ENCODE measurements at regions not wholly inside any gene's neighbourhood (a gene's known extent, or its start where the extent isn't known, plus 50 kb on each side); places are given as distances from the start of the nearest gene placed in this dataset.
"Not testable (repeated sequence)": the region's sequence is repeated elsewhere in the genome, so short reads cannot be mapped to it uniquely, and the experiment has no call there.

DNA sequence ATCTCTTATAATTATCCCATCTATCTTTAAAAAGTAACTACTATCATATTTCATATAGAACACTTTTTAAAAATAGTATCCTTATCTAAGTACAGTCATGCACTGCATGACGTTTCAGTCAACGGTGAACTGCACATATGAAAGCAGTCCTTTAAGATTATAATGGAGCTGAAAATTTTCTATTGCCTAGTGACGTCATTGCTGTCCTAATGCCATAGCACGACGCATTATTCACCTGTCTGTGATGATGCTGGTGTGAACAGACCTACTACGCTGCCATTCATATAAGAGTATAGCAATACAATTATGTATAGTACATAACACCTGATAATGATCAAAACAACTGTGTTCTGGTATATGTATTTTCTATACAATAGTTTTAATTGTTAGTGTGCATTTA lies 225.0 kb downstream of the SOX2 start:
- Histone ChIP-seq H3K9me3 (no peaks in the 10 kb centered on the region), H3K27ac (no peak overlapping the region), H3K4me1 (no peaks in the 10 kb centered on the region), H3K27me3 (no peaks in the 10 kb centered on the region), H3K4me3 (no peak overlapping the region), H3K36me3 (ENCODE audit: low read depth, missing control alignments) (no peaks in the 10 kb centered on the region)
- no peak for DNase-seq
- WGBS, 2 donors = 83 to 84% methylated on average over 6 of the region's 6 CpGs
- no peak for TF ChIP-seq POLR2A (IDR thresholded peaks at IDR 0.05)
- TF ChIP-seq, protein P1, sequence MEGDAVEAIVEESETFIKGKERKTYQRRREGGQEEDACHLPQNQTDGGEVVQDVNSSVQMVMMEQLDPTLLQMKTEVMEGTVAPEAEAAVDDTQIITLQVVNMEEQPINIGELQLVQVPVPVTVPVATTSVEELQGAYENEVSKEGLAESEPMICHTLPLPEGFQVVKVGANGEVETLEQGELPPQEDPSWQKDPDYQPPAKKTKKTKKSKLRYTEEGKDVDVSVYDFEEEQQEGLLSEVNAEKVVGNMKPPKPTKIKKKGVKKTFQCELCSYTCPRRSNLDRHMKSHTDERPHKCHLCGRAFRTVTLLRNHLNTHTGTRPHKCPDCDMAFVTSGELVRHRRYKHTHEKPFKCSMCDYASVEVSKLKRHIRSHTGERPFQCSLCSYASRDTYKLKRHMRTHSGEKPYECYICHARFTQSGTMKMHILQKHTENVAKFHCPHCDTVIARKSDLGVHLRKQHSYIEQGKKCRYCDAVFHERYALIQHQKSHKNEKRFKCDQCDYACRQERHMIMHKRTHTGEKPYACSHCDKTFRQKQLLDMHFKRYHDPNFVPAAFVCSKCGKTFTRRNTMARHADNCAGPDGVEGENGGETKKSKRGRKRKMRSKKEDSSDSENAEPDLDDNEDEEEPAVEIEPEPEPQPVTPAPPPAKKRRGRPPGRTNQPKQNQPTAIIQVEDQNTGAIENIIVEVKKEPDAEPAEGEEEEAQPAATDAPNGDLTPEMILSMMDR (IDR thresholded peaks at IDR 0.05) = no peak
- intact Hi-C loops (cut with DNase I; ENCODE audit: low total_unique reads) = no loop called here

DNA sequence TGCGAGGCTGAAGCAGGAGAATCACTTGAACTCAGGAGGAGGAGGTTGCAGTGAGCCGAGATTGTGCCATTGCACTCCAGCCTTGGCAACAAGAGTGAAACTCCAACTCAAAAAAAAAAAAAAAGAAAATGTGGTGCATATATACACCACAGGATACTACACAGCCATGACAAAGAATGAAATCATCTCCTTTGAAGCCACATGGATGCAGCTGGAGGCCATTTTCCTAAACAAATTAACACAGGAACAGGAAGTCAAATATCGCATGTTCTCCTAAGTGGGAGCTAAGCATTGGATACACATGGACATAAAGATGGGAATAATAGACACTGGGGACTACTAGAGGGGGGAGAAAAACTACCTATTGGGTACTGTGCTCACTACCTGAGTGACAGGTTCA lies 226.9 kb downstream of the SOX2 start:
- H3K4me1 ChIP-seq; H3K4me3 ChIP-seq; H3K27me3 ChIP-seq; H3K27ac ChIP-seq; intact Hi-C loops (cut with DNase I; ENCODE audit: low total_unique reads); H3K9me3 ChIP-seq; H3K36me3 ChIP-seq (ENCODE audit: low read depth, missing control alignments); DNase-seq: not testable (repeated sequence)
- 86 to 89% methylated on average over 3 of the region's 3 CpGs for WGBS, 2 donors

DNA sequence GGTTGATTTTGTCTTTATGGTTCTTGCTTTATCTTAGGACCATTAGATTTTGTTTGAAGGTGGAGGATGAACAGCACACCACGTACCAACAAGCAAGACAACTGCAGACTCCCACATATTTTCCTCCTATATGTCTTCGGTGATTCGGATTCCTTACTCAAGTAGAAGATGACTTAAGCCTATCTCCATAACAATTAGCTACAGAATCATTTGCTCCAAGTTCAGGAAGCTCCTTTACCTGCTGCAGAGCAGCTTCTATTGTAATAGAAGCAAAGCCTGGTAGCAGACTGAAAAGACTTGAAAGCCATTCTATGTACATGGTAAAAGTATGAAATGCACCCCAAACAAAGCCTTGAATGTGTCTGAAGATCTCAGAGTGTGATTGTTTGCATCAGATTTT lies 229.0 kb downstream of the SOX2 start:
- Histone ChIP-seq H3K9me3 (no peaks in the 10 kb centered on the region), H3K4me3 (no peak overlapping the region)

DNA sequence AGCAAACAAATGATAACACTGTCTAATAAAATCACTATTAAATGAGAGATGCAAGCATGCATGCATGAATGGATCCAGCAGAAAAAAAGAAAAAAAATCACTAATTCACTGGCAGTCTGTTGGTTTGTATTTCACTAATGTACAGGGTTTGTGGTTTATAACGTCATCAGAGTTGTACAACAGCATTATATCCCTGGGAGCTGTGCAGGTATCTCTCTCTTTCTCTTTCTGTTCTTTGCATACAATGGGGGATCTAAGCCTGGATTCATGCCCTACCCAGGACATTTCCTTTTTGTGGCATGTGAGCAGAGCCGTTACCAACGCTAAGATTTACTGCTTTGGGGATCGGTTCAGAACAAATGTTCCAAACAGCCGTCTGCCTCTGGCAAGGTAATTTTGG lies 229.5 kb downstream of the SOX2 start:
- H3K4me3 ChIP-seq = no peak overlapping the region
- H3K9me3 ChIP-seq = no peaks in the 10 kb centered on the region
- H3K27ac ChIP-seq = no peak overlapping the region
- intact Hi-C loops (cut with DNase I; ENCODE audit: low total_unique reads) = no loop called here
- no peaks in the 10 kb centered on the region for H3K36me3 ChIP-seq (ENCODE audit: low read depth, missing control alignments)
- TF ChIP-seq, protein P1 (IDR thresholded peaks at IDR 0.05) = no peak
- TF ChIP-seq POLR2A (IDR thresholded peaks at IDR 0.05) = no peak
- WGBS, 2 donors = 28 to 30% methylated on average over 5 of the region's 5 CpGs
- no peaks in the 10 kb centered on the region for H3K27me3 ChIP-seq
- H3K4me1 ChIP-seq = no peaks in the 10 kb centered on the region
- no peak for DNase-seq

More for the DNA sequence above, 229.0 kb downstream of the SOX2 start:
- H3K4me1 ChIP-seq = no peaks in the 10 kb centered on the region
- 37 to 58% methylated on average over 3 of the region's 3 CpGs for WGBS, 2 donors
- no peaks in the 10 kb centered on the region for H3K27me3 ChIP-seq
- no peak for TF ChIP-seq POLR2A (IDR thresholded peaks at IDR 0.05)
- TF ChIP-seq, protein P1 (IDR thresholded peaks at IDR 0.05) = no peak
- H3K27ac ChIP-seq = no peak overlapping the region
- no peak for DNase-seq
- H3K36me3 ChIP-seq (ENCODE audit: low read depth, missing control alignments) = no peaks in the 10 kb centered on the region
- intact Hi-C loops (cut with DNase I; ENCODE audit: low total_unique reads) = no loop called here

DNA sequence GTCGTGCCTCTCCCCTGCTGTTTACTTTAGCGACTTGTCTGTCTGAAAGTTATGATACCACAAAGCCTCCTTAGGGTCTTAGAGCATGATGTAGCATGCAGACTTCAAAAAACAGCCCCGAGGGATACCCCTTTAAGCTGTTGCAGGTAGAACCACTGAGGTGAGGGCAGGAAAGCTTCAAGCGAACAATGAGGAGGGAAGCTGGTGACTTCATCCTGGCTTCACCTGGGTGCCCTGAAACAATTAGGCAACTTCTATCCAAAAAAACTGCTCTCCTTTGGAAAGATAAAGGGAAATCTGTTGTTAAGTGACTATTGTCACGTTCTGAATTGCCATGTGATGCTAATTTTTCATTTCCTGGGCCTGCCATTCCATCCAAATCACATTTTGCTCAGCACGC lies 231.6 kb downstream of the SOX2 start:
- H3K4me3 ChIP-seq = no peak overlapping the region
- 59 to 62% methylated on average over 6 of the region's 6 CpGs for WGBS, 2 donors
- H3K4me1 ChIP-seq = no peaks in the 10 kb centered on the region
- TF ChIP-seq POLR2A (IDR thresholded peaks at IDR 0.05) = no peak
- TF ChIP-seq, protein P1 (IDR thresholded peaks at IDR 0.05) = no peak
- H3K27me3 ChIP-seq = no peaks in the 10 kb centered on the region
- no peak overlapping the region for H3K27ac ChIP-seq
- H3K36me3 ChIP-seq (ENCODE audit: low read depth, missing control alignments) = no peaks in the 10 kb centered on the region
- H3K9me3 ChIP-seq = no peaks in the 10 kb centered on the region
- no peak for DNase-seq
- intact Hi-C loops (cut with DNase I; ENCODE audit: low total_unique reads) = no loop called here

All from testis (tissue), 2 donors.